NCI-H69 (cell line): ENCODE measurements at regions not wholly inside any gene's neighbourhood (a gene's known extent, or its start where the extent isn't known, plus 50 kb on each side); places are given as distances from the start of the nearest gene placed in this dataset.
A peak's percentile ranks its signal among the peaks of the same experiment; 100 is the strongest.
"Not testable (repeated sequence)": the region's sequence is repeated elsewhere in the genome, so short reads cannot be mapped to it uniquely, and the experiment has no call there.

Experiments
- DNase-seq: peaks from one replicate; lab custom pipeline; 2025; lab: John Stamatoyannopoulos, UW

GRCh38 chr7:13778967-13779366 is 210.5 kb downstream of the ETV1 start:
- no peak for DNase-seq

- DNase-seq: no peak
Measured at GRCh38 chr7:13790611-13791010, 198.9 kb downstream of the ETV1 start.

- peak; percentile 14 for DNase-seq
Measured at GRCh38 chr7:13792208-13792607, 197.3 kb downstream of the ETV1 start.

- no peak for DNase-seq
Measured at GRCh38 chr7:13793926-13794325, 195.5 kb downstream of the ETV1 start.

GRCh38 chr7:13794581-13794980 is 194.9 kb downstream of the ETV1 start:
- no peak for DNase-seq

- DNase-seq: no peak
Measured at GRCh38 chr7:13797545-13797944, 191.9 kb downstream of the ETV1 start.

GRCh38 chr7:13800694-13801448 is 188.6 kb downstream of the ETV1 start:
- peak; percentile 96 for DNase-seq

- DNase-seq: no peak
Measured at GRCh38 chr7:13801669-13802068, 187.8 kb downstream of the ETV1 start.

- DNase-seq: no peak
Measured at GRCh38 chr7:13802651-13803050, 186.8 kb downstream of the ETV1 start.

- DNase-seq: no peak
Measured at GRCh38 chr7:13803134-13803533, 186.3 kb downstream of the ETV1 start.

GRCh38 chr7:13806089-13806867 is 183.2 kb downstream of the ETV1 start:
- DNase-seq: not testable (repeated sequence)

- DNase-seq: not testable (repeated sequence)
Measured at GRCh38 chr7:13817230-13817629, 172.2 kb downstream of the ETV1 start.

GRCh38 chr7:13821152-13821787 is 168.2 kb downstream of the ETV1 start:
- DNase-seq: no peak

- no peak for DNase-seq
Measured at GRCh38 chr7:13822678-13823077, 166.8 kb downstream of the ETV1 start.

- DNase-seq: no peak
Measured at GRCh38 chr7:13826752-13827151, 162.7 kb downstream of the ETV1 start.

GRCh38 chr7:13827716-13828115 is 161.8 kb downstream of the ETV1 start:
- no peak for DNase-seq

- no peak for DNase-seq
Measured at GRCh38 chr7:13829231-13829630, 160.2 kb downstream of the ETV1 start.

GRCh38 chr7:13829914-13830900 is 159.3 kb downstream of the ETV1 start:
- DNase-seq: peak; percentile 76

GRCh38 chr7:13832346-13832745 is 157.1 kb downstream of the ETV1 start:
- DNase-seq: no peak

- DNase-seq: peak; percentile 13
Measured at GRCh38 chr7:13834328-13834761, 155.1 kb downstream of the ETV1 start.

- DNase-seq: no peak
Measured at GRCh38 chr7:13835442-13835841, 154.0 kb downstream of the ETV1 start.

GRCh38 chr7:13839063-13839462 is 150.4 kb downstream of the ETV1 start:
- peak; percentile 99 for DNase-seq
